Gastroesophageal sphincter (tissue), 3 donors: ENCODE measurements at regions not wholly inside any gene's neighbourhood (a gene's known extent, or its start where the extent isn't known, plus 50 kb on each side); places are given as distances from the start of the nearest gene placed in this dataset.

ENCODE experiments used
- CTCF ChIP-seq, 4 experiments: fragments of 200-600 bp in 2 of 4; fragments of 450-650 bp in 2 of 4; sonication (generic) in 1 of 4; IDR thresholded peaks; one replicate each; pipeline ENCODE4 v1.5.1; 2017 to 2019; ENCODE audit warnings: antibody characterized with exemption in 4 of 4, mild to moderate bottlenecking in 2 of 4, moderate library complexity in 2 of 4
- EP300 ChIP-seq: sonication (generic); formaldehyde crosslinking; IDR thresholded peaks from one replicate; pipeline ENCODE4 v1.6.1; 2017; ENCODE audit warnings: antibody characterized with exemption, mild to moderate bottlenecking
- POLR2A ChIP-seq, 2 donors: fragments of 450-650 bp; IDR thresholded peaks; one replicate each; pipeline ENCODE4 v1.6.1; 2017; ENCODE audit warnings: antibody characterized with exemption in 2 of 2, mild to moderate bottlenecking in 2 of 2, moderate library complexity in 1 of 2

- TF ChIP-seq POLR2A (IDR thresholded peaks at IDR 0.05) (no peak), CTCF (IDR thresholded peaks at IDR 0.05) (no peak), EP300 (no peak)
These were observed 241.7 kb upstream of the KCNN2 start for GRCh38 chr5:114120166-114120565.
